ENCODE measurements at regions not wholly inside any gene's neighbourhood (a gene's known extent, or its start where the extent isn't known, plus 50 kb on each side); places are given as distances from the start of the nearest gene placed in this dataset.

- TF ChIP-seq CTCF (IDR thresholded peaks at IDR 0.05) (no peak), POLR2AphosphoS5 (IDR thresholded peaks at IDR 0.05) (no peak), POLR2A (IDR thresholded peaks at IDR 0.05) (no peak), EP300 (IDR thresholded peaks at IDR 0.05) (no peak)
Observed at GRCh38 chr10:132136689-132137088, 50.1 kb upstream of the DPYSL4 start.
